ENCODE measurements at regions not wholly inside any gene's neighbourhood (a gene's known extent, or its start where the extent isn't known, plus 50 kb on each side); places are given as distances from the start of the nearest gene placed in this dataset.
"Not testable (repeated sequence)": the region's sequence is repeated elsewhere in the genome, so short reads cannot be mapped to it uniquely, and the experiment has no call there.

DNA sequence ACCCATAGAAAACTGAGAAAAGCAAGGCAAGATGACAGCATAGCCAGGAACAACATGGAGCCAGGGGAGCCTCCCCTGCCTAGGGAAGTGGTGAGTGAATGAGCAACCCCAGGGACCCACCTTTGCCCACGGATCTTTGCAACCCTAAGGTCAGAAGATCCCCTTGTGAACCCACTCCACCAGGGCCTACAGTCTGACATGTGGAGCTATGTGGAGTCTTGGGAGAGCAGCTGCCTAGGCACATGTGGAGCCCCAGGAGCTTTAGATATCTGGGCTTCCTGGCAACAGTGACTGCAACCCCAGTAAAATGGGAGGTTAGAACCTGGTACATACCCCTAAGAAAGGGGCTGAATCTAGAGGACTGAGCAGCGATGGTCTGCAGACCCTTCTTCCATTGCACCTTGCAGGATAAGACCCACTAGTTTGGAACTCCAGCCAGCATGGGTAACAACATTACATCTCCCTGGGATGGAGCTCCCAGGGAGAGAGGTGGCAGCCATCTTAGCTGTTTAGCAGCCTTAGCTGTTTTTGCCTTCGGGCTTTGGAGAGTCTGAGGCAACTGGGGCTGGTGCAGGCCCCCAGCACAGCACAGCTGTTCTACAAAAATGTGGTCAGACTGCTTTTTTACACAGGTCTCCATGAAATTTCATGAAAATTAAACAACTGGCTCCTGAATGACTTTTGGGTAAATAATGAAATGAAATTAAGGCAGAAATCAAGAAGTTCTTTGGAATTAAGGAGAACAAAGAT lies 104.7 kb upstream of the TRIM2 start:
- DNase-seq, result no peak

DNA sequence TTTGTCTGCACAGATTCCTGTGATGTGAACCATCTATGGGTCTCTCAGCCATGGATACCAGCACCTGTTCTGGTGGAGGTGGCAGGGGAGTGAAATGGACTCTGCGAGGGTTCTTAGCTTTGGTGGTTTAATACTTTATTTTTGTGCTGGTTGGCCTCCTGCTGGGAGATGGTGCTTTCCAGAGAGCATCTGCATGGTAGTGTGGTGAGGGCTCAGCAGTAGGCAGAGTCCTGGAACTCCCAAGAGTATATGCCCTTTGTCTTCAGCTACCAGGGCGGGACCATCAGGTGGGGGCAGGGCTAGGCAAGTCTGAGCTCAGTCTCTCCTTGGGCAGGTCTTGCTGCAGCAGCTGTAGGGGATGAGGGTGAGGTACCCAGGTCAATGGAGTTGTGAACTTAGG lies 97.5 kb upstream of the TRIM2 start:
- DNase-seq, result not testable (repeated sequence)

DNA sequence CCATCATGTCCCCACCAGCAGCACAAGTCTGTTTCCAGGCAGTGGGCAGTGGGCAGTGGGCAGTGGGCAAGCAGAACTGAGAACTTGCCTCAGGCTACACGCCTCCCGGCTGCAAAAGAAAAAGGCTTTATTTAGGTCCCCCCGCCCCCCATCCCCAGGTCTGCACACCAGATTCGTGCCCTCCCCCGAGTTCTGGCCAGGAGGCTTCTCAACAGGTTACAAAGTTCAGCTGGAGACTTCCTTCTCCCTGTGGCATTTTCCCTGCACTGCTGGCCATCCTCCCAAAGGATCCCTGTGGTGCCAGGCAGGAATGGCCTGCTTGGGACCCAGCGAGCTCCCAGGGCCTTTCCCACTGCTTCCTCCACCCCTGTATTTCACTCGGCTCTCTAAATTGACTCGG lies 97.0 kb upstream of the TRIM2 start:
- DNase-seq, result no peak

DNA sequence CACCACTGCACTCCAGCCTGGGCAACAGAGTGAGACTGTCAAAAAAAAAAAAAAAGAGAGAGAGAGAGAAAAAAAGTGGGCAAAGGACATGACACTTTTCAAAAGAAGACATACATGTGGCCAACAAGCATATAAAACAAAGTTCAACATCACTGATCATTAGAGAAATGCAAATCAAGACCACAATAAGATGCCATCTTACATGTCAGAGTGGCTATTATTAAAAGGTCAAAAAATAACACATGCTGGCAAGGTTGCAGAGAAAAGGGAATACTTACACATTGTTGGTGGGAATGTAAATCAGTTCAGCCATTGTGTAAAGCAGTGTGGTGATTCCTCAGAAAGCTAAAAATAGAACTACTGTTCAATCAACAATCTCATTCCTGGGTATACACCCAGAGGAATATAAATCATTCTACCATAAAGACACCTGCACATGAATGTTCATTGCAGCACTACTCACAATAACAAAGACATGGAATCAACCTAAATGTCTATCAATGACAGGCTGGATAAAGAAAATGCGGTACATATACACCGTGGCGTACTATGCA lies 94.9 kb upstream of the TRIM2 start:
- no peak for DNase-seq

DNA sequence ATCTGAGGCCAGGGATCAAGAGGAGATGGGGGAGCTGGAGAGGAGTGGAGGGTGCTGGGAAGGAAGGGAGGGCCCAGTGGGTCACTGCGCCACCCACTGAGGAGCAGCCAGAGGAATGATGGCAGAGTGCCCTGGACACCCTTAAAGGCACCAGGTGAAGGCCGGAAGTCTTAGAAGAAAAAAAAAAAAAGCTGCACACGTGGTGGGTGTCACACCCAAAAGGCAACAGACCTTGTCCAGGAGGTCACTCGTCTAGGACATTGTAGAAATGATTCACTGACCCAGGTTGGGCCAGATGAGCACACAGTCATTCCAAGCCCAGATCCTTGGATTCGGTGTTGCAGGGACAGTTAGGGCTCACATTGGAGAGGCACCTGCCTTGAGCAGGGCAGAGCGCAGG lies 93.5 kb upstream of the TRIM2 start:
- no peak for DNase-seq

DNA sequence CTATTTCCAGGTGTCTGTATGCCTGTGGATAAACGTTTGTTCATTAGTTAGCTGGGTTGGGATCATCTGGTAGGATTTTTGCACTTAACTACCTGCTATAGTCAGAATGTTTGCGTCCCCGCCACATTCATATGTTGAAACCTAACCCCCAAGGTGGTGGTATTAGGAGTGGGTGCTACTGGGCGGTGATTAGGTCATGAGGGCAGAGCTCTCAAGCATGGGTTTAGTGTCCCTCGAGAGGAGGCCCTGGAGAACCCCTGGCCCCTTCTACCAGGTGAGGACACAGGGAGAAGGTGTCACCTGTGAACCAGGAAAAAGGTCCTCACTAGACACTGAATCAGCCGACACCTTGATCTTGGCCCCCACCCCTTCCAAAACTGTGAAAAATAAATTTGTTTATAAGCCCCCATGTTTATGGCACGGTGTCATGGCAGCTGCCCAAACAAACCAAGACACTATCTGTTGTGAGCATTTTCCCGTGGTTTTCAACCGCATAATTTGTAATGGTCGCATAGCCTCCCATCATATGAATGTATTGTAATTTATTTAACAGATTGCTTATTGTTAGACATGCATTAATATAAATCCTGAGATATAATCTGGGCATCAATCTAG lies 92.7 kb upstream of the TRIM2 start:
- DNase-seq, result no peak

DNA sequence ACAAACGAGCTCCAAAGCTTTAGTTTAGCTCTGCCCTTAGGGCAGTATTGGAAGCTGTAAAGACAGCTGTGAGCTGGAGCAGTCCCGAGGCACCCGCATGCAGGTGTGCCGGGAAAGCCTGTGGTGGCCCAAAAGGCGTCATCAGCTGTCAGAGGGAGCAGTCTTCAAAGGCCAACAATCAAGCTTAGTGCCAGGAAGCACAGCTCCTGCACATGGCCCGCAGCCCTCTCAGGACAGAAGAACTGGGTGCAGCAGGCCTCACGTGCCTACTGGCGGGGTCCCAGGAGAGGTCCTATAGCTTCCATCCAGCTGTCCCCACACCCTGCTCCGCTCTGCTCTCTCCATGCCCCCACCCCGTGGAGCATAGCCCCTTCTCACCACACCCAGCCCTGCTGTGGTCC lies 92.2 kb upstream of the TRIM2 start:
- no peak for DNase-seq

DNA sequence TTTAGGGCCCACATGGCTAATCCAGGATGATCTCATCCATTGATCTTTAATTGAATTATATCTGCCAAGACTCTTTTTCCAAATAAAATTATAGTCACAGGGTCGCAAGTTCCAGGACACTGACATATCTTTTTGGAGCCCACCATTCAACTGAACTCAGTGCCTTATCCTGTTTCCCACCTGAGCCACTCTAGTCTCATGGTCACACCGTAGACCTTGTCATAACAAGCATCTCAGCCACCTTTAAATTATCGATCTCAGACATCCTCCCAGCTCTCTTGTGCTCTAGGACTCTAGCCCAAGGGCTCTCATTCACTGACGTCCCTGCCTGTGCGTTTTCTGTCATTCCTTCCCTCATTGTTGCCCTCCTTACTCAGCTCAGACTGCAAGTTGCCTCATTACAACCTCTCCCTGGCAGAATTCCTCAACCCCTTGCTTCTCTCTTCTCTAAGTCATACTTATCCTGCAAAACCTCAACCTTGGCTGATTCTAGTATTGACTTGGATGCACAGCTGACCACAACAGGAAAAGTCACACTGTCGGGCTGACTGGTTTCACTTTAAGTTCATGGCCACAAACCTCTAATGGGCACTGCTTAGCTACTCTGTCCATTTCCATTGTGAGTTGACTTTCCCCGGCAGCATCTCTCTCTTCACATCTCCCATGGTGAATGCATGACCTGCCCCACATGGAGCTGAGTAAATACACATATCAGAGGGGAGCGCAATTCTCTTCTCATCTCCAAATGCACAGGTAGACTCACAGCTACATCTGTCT lies 91.0 kb upstream of the TRIM2 start:
- DNase-seq, result no peak

DNA sequence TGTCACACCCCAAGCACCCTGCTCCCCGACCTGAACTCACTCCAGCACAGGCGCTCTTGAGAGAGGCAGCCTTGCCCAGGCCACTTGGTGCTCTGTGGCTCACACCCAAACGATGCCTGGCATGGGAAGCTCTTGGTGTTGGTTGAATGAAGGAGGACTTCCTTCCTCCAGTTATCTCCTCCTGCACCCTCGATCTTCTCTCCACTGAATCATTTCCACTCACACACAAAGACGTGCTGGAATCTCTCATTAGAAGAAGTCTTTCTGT lies 90.5 kb upstream of the TRIM2 start:
- no peak for DNase-seq

DNA sequence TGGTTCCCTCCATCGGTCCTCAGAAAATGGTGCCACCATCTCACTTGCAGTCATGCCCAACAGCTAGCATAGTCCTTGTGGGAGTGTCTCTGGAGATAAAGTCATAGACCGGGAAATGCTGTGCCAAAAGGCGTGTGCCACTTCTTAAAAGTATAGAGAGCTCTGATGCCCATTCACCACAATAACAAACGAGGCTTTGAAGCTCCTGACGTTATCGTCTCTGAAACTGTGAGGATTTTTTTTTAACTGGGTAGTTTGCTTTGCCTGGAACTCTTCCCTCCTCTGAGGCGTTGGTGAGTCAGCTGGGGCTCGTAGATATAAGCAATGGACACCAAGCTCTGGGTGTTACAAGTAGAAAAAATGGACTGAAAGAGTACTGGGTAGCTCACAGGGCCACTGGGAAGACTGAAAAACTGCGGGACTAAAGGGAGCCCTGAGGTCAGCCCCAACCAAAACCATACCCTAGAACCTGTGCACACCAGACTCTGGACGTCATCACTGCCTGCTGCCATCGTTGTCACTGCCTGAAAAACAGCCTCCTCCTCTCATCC lies 89.4 kb upstream of the TRIM2 start:
- DNase-seq, result no peak

DNA sequence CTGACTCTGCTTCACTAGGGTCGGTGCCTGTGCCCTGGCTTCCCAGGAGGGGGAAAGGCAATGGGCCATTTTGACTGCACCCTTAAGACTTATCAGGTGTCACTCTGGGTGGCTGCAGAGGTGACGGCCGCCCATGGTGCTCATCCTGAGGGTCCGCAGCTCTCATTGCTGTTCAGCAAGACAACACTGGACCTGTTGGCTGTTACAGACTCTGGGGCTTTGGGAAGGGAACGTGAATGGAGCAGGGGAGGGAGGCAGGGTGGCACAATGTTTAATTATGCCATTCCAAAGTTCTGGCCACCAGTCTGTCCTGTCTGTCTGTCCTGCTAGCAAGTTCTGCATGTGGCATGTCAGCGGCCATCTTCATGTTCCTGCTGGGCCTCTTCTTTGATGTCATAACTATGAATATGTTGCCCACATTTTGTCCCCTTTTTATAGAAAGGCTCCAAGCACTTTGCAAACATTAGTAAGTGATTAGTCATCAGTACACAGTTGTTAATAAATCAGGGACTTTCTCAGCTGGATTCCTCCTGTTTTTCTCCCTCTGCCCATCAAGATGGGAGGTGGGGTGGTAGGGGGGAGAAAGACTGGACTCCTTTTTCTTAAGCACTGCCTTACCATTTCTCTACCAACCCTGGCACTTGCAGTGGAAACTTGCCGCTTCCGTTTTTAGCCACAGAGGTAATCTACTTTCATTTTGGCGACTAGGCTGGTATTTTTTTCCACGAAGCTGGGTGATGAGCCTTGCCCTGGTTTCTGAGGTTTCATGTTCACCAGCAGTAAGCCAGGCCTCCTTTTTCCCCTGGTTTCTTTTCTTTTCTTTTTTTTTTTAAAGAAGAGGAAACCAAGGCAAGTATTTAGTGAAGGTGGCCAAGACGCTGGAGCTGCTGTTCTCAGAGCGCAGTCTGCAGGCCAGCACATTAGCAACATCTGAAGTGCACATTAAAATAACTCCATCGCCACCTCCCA lies 88.6 kb upstream of the TRIM2 start:
- peak; percentile 25 to 50 (median 27) for DNase-seq

DNA sequence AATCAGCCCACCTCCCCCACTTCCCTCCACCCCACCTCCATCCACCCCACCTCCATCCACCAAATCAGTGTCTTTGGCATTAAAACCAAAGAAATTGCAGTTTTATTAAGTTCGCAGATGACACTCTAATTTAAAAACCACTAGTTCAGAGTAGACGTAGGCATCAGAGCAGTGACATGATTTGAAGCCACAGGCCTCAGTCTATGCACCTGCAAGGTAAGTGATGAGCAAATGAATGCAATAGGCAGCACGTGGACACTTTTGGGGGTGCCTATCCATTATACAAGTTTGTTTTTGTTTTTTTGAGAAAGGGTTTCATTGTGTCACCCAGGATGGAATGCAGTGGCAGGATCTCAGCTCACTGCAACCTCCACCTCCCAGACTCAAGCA lies 88.0 kb upstream of the TRIM2 start:
- no peak for DNase-seq

DNA sequence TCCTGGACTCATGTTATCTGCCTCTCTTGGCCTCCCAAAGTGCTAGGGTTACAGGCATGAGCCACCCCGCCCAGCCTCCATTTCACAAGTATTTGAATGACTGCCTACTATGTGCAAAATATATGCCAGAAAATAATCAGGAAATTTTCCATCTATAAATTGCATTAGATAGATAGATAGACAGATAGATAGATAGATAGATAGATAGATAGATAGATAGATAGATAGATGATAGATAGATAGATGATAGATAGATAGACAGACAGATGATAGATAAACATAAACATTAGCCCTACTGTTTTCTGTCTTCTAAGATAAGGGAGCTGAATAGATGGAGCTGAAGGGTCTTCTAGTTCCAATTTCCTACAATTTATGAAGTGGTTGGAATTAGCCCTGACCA lies 87.4 kb upstream of the TRIM2 start:
- DNase-seq, result no peak

DNA sequence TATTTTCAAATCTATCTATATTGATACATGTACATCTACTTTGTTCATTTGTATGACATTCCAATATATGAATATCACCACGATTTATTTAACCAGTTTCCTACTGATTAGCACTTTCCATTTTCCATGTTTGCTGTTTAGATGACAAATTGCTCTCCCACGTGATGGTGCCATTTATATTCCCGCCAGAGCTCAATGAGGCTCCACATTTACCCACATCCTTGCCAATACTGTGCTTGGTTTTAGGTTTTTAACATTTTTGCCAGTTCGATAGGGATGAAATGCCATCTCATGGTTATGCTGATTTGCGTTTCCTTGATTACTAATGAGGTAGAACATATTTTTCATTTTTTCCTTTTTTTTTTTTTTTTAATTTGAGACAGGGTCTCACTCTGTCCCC lies 86.7 kb upstream of the TRIM2 start:
- DNase-seq, result no peak

DNA sequence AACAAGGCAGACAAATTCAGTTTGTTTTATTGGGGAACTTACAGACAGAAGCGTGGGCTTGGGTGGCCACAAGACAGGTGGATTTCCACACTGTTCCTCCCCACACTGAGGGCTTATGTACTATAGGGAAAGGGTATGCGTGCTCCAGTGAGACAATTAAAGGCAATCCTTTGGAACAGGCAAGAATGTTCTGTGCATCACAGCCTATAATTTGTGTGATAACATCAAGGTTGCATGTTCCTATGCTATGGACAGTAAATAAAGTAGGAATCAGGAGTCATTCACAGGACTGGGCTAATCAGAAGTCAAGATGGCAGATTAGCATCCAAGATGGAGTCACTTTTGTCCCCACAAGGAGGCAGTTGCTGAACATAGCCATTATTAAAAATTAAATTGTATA lies 84.6 kb upstream of the TRIM2 start:
- no peak for DNase-seq

DNA sequence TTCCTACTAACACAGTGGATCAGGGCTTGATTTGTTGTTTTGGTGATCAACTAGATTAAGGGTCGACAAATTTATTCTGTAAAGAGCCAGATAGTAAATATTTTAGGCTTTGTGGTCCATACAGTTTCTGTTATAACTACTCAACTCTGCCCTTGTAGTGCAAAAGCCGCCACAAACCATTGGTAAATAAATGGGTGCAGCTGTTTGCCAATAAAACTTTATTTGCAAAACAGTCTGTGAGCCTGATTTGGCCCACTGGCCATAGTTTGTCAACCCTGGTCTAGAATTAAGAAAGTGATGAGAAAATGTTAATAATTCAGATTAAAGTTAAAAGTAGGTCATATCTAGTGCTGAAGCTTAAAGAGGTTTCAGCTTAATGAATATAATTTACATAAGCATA lies 84.0 kb upstream of the TRIM2 start:
- no peak for DNase-seq

DNA sequence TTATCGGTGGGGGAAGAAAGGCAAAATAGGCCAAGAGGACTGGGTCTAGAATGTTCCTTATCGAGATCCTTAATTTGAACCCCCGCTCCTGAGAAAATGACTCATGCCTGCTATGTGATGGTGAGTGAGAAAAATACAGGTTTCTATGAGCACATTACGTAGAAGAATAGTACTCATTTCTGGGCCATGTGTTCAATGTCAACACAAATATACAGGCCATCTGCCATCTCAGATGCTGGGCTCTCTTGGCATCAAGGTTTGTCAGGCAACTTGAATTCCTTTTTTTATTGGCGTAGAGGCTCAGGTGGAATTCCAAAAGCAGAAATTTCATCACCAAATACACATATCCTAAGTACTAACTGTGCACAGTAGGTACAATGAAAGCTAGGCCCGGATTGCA lies 81.4 kb upstream of the TRIM2 start:
- DNase-seq, result no peak

DNA sequence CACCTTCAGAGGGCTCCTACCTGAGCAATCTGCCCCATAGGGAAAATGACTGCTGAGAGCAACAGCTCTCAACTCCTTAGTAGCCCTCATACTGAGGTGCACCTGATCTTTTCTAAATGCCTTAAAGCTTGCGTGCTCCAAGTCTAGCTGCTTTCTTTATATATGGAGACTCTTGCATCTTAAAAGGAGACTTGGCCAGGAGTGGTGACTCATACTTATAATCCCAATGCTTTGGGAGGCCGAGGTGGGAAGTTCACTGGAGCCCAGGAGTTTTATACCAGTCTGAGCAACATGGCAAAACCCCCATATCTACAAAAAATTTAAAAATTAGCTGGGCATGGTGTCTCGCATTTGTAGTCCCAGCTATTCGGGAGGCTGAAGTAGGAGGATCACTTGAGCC lies 78.1 kb upstream of the TRIM2 start:
- no peak for DNase-seq

DNA sequence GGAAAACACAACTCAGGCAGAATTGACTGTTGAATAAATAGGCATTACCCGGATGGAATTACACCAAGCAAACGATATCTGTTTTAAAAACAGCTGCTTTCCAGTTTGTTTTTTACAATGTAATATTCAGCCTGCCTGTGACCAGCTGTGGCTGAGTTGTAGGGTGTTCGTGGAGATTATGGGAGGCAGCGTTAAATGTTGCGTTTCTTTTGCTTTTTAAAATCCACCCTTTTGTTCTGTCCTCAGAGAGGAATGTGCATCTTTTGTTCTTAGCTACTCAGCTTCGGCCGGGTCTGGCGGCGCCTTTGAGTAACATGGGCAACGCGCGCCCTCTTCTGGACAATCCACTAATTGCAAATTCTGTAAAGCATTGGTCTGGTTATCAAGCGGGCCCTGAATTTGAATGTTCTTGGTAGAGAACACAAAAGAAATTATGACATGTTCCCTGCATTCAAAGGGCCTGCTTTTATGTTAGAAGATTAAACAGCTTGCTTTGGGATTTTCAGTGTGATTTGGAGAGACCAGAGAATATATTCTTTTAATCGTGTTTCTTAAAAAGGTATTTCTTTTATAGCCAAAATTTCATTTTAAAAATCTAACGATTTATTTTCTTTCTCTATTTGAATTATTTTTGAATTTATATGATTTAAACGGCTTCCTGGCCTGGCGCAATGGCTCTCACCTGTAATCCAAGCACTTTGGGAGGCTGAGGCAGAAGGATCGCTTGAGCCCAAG lies 76.3 kb upstream of the TRIM2 start:
- DNase-seq, result peak; percentile 86 to 94 (median 89)

DNA sequence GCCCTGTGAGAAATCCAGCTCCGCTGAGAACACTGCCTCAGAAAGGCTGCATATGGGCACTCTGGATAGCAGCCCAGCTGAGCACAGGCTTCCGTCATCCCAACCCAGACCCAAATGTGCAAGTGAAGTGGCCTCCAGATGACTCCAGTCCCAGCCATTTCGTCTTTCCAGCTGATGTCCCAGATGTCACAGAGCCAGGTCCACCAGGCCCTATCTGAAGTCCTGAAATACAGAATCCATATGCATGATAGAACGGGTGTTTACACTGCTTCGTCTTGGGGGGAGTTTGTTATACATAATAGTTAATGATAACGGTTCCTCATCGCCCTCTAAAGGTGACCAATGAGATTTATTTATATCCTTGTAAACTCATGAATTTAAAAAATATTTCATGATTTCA lies 72.6 kb upstream of the TRIM2 start:
- no peak for DNase-seq

DNA sequence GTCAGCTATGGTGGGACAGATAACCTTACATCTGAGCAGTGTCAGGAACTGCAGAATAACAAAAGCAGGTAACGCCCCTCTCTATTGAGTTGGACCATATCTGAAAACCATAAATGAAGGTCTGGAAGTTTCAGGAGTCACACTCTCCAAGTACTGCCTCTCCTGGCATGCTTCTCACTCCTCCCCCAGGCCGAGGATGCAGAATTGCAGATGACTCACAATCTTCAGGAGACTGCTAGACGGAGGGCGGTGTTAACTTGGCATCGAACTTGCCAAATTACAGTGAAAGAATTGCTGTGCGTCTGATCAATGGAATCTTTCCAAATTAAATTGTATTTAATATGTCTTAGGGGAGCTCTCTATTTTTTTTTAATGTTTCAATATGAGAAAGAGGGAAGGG lies 67.1 kb upstream of the TRIM2 start:
- peak; percentile 50 to 83 (median 80) for DNase-seq
